H1 (cell line): ENCODE measurements at regions not wholly inside any gene's neighbourhood (a gene's known extent, or its start where the extent isn't known, plus 50 kb on each side); places are given as distances from the start of the nearest gene placed in this dataset.

ENCODE experiments used
- CTCF ChIA-PET: fragments of 300-600 bp; sonication (Branson Sonifier 250); formaldehyde crosslinking; loops from one replicate; lab custom pipeline; 2021; ENCODE audit not compliant: partially characterized antibody; lab: Charles Lee
- POLR2A ChIA-PET: fragments of 300-600 bp; sonication (Branson Sonifier 250); formaldehyde crosslinking; loops from one replicate; lab custom pipeline; 2021; ENCODE audit warnings: inconsistent platforms; ENCODE audit not compliant: partially characterized antibody; lab: Charles Lee
- DNase-seq, 2 experiments: peaks; one replicate each; pipeline versions ENCODE4 v3.0.0 to v3.0.0-alpha.2; 2010 to 2022; ENCODE audit warnings: low spot score in 2 of 2, low read depth in 1 of 2, mixed read lengths in 1 of 2
- FAIRE-seq: peaks from 2 replicates; lab custom pipeline; 2011; peaks lifted over from hg19 to GRCh38; lab: Jason Lieb, UNC
- H2AFZ ChIP-seq: 2 replicates; pipeline ENCODE4 v1.8.1; 2012; ENCODE audit warnings: low read length, inconsistent platforms
- H2AK5ac ChIP-seq: 2 replicates; pipeline ENCODE4 v1.6.1; 2013; ENCODE audit warnings: low read depth, low read length
- H2BK120ac ChIP-seq: replicated peaks from 2 replicates; pipeline ENCODE3; 2013; ENCODE audit warnings: low read depth, low read length, inconsistent platforms
- H2BK12ac ChIP-seq: 2 replicates; pipeline ENCODE4 v1.6.1; 2013; ENCODE audit warnings: low read depth, low read length
- H2BK15ac ChIP-seq: 2 replicates; pipeline ENCODE4 v1.6.1; 2013; ENCODE audit warnings: low read length
- H2BK20ac ChIP-seq: 2 replicates; pipeline ENCODE4 v1.6.1; 2013; ENCODE audit warnings: low read length
- H2BK5ac ChIP-seq: 2 replicates; pipeline ENCODE4 v1.6.1; 2013; ENCODE audit warnings: low read depth, low read length
- H3K14ac ChIP-seq: 2 replicates; pipeline ENCODE4 v1.6.1; 2013; ENCODE audit warnings: inconsistent platforms; ENCODE audit not compliant: insufficient read length
- H3K18ac ChIP-seq: 2 replicates; pipeline ENCODE4 v1.6.1; 2013; ENCODE audit warnings: low read length; ENCODE audit errors: extremely low read depth
- H3K23ac ChIP-seq: 2 replicates; pipeline ENCODE4 v1.6.1; 2013; ENCODE audit warnings: inconsistent platforms; ENCODE audit not compliant: insufficient read length
- H3K23me2 ChIP-seq: 2 replicates; pipeline ENCODE4 v1.6.1; 2013; ENCODE audit warnings: low read depth, low read length
- H3K27ac ChIP-seq: 2 replicates; pipeline ENCODE4 v1.6.1; 2011; ENCODE audit warnings: low read depth, low read length, inconsistent platforms
- H3K27me3 ChIP-seq, 4 experiments: replicated peaks in 1 of 4; 1 replicate in 1 of 4; 2 replicates in 3 of 4; pipeline versions ENCODE4 v1.6.1 to v1.8.1; 2011 to 2013; ENCODE audit warnings: low read length in 3 of 4, mild to moderate bottlenecking in 3 of 4, inconsistent platforms in 2 of 4, mixed read lengths in 2 of 4, moderate library complexity in 1 of 4; ENCODE audit not compliant: control insufficient read depth in 3 of 4, insufficient read depth in 3 of 4; ENCODE audit errors: extremely low read depth in 1 of 4
- H3K36me3 ChIP-seq, 4 experiments: 2 replicates each; pipeline versions ENCODE4 v1.6.1 to v1.8.1; 2011 to 2013; ENCODE audit warnings: mild to moderate bottlenecking in 4 of 4, low read length in 3 of 4, moderate library complexity in 2 of 4, control low read depth in 1 of 4, inconsistent platforms in 1 of 4; ENCODE audit not compliant: insufficient read depth in 4 of 4, control insufficient read depth in 2 of 4
- H3K4ac ChIP-seq: replicated peaks from 2 replicates; pipeline ENCODE3; 2013; ENCODE audit warnings: low read length, low read depth, mixed read lengths, inconsistent platforms; ENCODE audit not compliant: insufficient read length
- H3K4me1 ChIP-seq, 4 experiments: replicated peaks in 1 of 4; 1 replicate in 1 of 4; 2 replicates in 3 of 4; pipeline versions ENCODE4 v1.6.1 to v1.8.1; 2011 to 2013; ENCODE audit warnings: low read length in 3 of 4, inconsistent platforms in 2 of 4, mixed read lengths in 1 of 4; ENCODE audit not compliant: insufficient read depth in 4 of 4, control insufficient read depth in 3 of 4
- H3K4me2 ChIP-seq, 2 experiments: 2 replicates each; pipeline versions ENCODE4 v1.6.1 to v1.8.1; 2011 to 2013; ENCODE audit warnings: low read depth in 2 of 2, low read length in 2 of 2, control low read depth in 1 of 2, inconsistent platforms in 1 of 2, mild to moderate bottlenecking in 1 of 2; ENCODE audit not compliant: insufficient read depth in 1 of 2
- H3K4me3 ChIP-seq, 4 experiments: fragments of 200-600, 300-600 bp in 1 of 4; sonication (generic), shearing (Covaris generic), sonication (Bioruptor Twin) in 1 of 4; 2 replicates each; pipeline versions ENCODE4 v1.5.1 to v1.8.1; 2011 to 2016; ENCODE audit warnings: low read length in 4 of 4, low read depth in 3 of 4, control low read depth in 2 of 4, inconsistent platforms in 2 of 4, mild to moderate bottlenecking in 2 of 4, mixed read lengths in 1 of 4, moderate library complexity in 1 of 4; ENCODE audit not compliant: insufficient read depth in 2 of 4; ENCODE audit errors: extremely low read depth in 1 of 4
- H3K56ac ChIP-seq: replicated peaks from 2 replicates; pipeline ENCODE3; 2013; ENCODE audit warnings: low read depth, mild to moderate bottlenecking, mixed read lengths, low read length, inconsistent platforms; ENCODE audit not compliant: insufficient read length
- H3K79me1 ChIP-seq: 2 replicates; pipeline ENCODE4 v1.6.1; 2013; ENCODE audit warnings: low read depth, low read length, control low read depth
- H3K79me2 ChIP-seq, 2 experiments: 2 replicates each; pipeline versions ENCODE4 v1.6.1 to v1.8.1; 2012 to 2013; ENCODE audit warnings: low read length in 2 of 2, mild to moderate bottlenecking in 2 of 2, inconsistent platforms in 1 of 2; ENCODE audit not compliant: insufficient read depth in 2 of 2, control insufficient read depth in 1 of 2
- H3K9ac ChIP-seq, 4 experiments: replicated peaks in 1 of 4; 1 replicate in 1 of 4; 2 replicates in 3 of 4; pipeline versions ENCODE4 v1.6.1 to v1.8.1; 2011 to 2013; ENCODE audit warnings: low read depth in 3 of 4, low read length in 3 of 4, control low read depth in 2 of 4, mild to moderate bottlenecking in 2 of 4, moderate library complexity in 2 of 4, inconsistent platforms in 1 of 4; ENCODE audit errors: extremely low read depth in 1 of 4
- H3K9me3 ChIP-seq, 2 experiments: 2 replicates each; pipeline versions ENCODE4 v1.6.1 to v1.8.1; 2012 to 2013; ENCODE audit warnings: mild to moderate bottlenecking in 2 of 2, moderate library complexity in 2 of 2, control low read depth in 1 of 2, inconsistent platforms in 1 of 2, low read depth in 1 of 2, low read length in 1 of 2, mixed read lengths in 1 of 2; ENCODE audit not compliant: insufficient read depth in 2 of 2
- H4K20me1 ChIP-seq, 2 experiments: replicated peaks in 1 of 2; 2 replicates each; pipeline versions ENCODE3 to v1.8.1; 2011 to 2013; ENCODE audit warnings: inconsistent platforms in 2 of 2, low read length in 2 of 2, mild to moderate bottlenecking in 1 of 2; ENCODE audit not compliant: insufficient read depth in 2 of 2, control insufficient read depth in 1 of 2
- H4K5ac ChIP-seq: 2 replicates; pipeline ENCODE4 v1.6.1; 2013; ENCODE audit warnings: low read length, low read depth, mixed read lengths, inconsistent platforms; ENCODE audit not compliant: insufficient read length
- H4K8ac ChIP-seq: 2 replicates; pipeline ENCODE4 v1.8.0; 2013; ENCODE audit warnings: mild to moderate bottlenecking, moderate library complexity, low read length, inconsistent platforms; ENCODE audit not compliant: insufficient read depth; ENCODE audit errors: extremely low read depth
- H4K91ac ChIP-seq: replicated peaks from 2 replicates; pipeline ENCODE3; 2013; ENCODE audit warnings: low read length, mixed read lengths, inconsistent platforms; ENCODE audit not compliant: insufficient read length
- CBX5 ChIP-seq: fragments of 300-800, 300-1000 bp; sonication (generic); IDR thresholded peaks from 2 replicates; pipeline ENCODE4 v1.7.1; 2016; ENCODE audit warnings: antibody characterized with exemption, low read length, low read depth
- CEBPB ChIP-seq: IDR thresholded peaks from 2 replicates; pipeline ENCODE4 v1.6.1; 2012; ENCODE audit warnings: low read depth, low read length
- CTBP2 ChIP-seq: IDR thresholded peaks from 2 replicates; pipeline ENCODE4 v1.7.0; 2011; ENCODE audit warnings: borderline replicate concordance, mild to moderate bottlenecking, moderate library complexity, mixed read lengths, low read length; ENCODE audit not compliant: insufficient read depth, insufficient read length
- E2F6 ChIP-seq: IDR thresholded peaks from 2 replicates; pipeline ENCODE4 v1.6.1; 2012; ENCODE audit warnings: inconsistent platforms
- GABPA ChIP-seq: IDR thresholded peaks from 2 replicates; pipeline ENCODE4 v1.6.1; 2011; ENCODE audit warnings: mild to moderate bottlenecking, low read length, moderate library complexity, borderline replicate concordance; ENCODE audit not compliant: insufficient read depth
- KDM4A ChIP-seq: IDR thresholded peaks from one replicate; pipeline ENCODE4 v1.7.1; 2012; ENCODE audit warnings: low read depth, mild to moderate bottlenecking, moderate library complexity, low read length, inconsistent platforms; ENCODE audit not compliant: severe bottlenecking
- KDM5A ChIP-seq: fragments of 200-600 bp; IDR thresholded peaks from 2 replicates; pipeline ENCODE4 v1.7.1; 2012; ENCODE audit warnings: mild to moderate bottlenecking, low read length, inconsistent platforms, mixed read lengths
- NRF1 ChIP-seq: IDR thresholded peaks from 2 replicates; pipeline ENCODE4 v1.6.1; 2011; ENCODE audit warnings: mild to moderate bottlenecking, low read depth, low read length, improper control_type of control experiment
- POLR2A ChIP-seq, 2 experiments: IDR thresholded peaks; 1 replicate in 1 of 2; 2 replicates in 1 of 2; pipeline ENCODE4 v1.6.1; 2011; ENCODE audit warnings: low read depth in 2 of 2, low read length in 2 of 2, mild to moderate bottlenecking in 2 of 2; ENCODE audit errors: control extremely low read depth in 1 of 2
- RFX5 ChIP-seq: IDR thresholded peaks from 2 replicates; pipeline ENCODE4 v1.6.1; 2011; ENCODE audit warnings: low read depth, low read length, improper control_type of control experiment, borderline replicate concordance
- SAP30 ChIP-seq: fragments of 300-600 bp; sonication (generic); IDR thresholded peaks from 2 replicates; pipeline ENCODE4 v1.7.1; 2012; ENCODE audit warnings: low read length, moderate library complexity, mild to moderate bottlenecking, inconsistent platforms; ENCODE audit not compliant: insufficient read depth, insufficient replicate concordance
- SIX5 ChIP-seq: IDR thresholded peaks from 2 replicates; pipeline ENCODE4 v1.6.1; 2011; ENCODE audit warnings: mild to moderate bottlenecking, low read depth, low read length
- SP4 ChIP-seq: IDR thresholded peaks from 2 replicates; pipeline ENCODE4 v1.6.1; 2012; ENCODE audit warnings: low read length, inconsistent platforms
- SUZ12 ChIP-seq: fragments of 200-600 bp; sonication (generic); IDR thresholded peaks from 2 replicates; pipeline ENCODE4 v1.6.1; 2012; ENCODE audit warnings: mild to moderate bottlenecking, inconsistent platforms, low read length, moderate library complexity, mixed read lengths
- TEAD4 ChIP-seq: IDR thresholded peaks from 2 replicates; pipeline ENCODE4 v1.6.1; 2012; ENCODE audit warnings: low read depth, low read length, inconsistent platforms, mixed read lengths
- YY1 ChIP-seq: IDR thresholded peaks from 2 replicates; pipeline ENCODE4 v1.6.1; 2011; ENCODE audit warnings: low read depth, mild to moderate bottlenecking, low read length
- WGBS, 2 experiments: shearing (Covaris generic) in 1 of 2; methylation state at CpG; one replicate each; pipeline versions ENCODE4 v1.1.6 to v1.1.7; 2013 to 2015; ENCODE audit warnings: low lambda C conversion rate in 2 of 2, mixed read lengths in 2 of 2, inconsistent platforms in 1 of 2, low coverage in 1 of 2, missing lambda C conversion rate in 1 of 2; ENCODE audit not compliant: insufficient replicate concordance in 2 of 2, insufficient coverage in 1 of 2, insufficient read length in 1 of 2; ENCODE audit errors: extremely low coverage in 1 of 2, missing lambda C conversion rate in 1 of 2; 5-methylcytosine and 5-hydroxymethylcytosine counted together

GRCh38 chr2:145080426-145080825 is 560.5 kb upstream of the ZEB2 start:
- Histone ChIP-seq H2BK12ac (no peak overlapping the region), H4K8ac (no peak overlapping the region), H2AFZ (no peak overlapping the region), H3K36me3 (no peaks in the 10 kb centered on the region), H3K79me2 (no peaks in the 10 kb centered on the region), H3K9me3 (no peaks in the 10 kb centered on the region), H3K14ac (no peak overlapping the region), H3K4ac (no peak overlapping the region), H2BK15ac (no peak overlapping the region), H2BK20ac (no peak overlapping the region), H3K4me2 (no peak overlapping the region), H3K23me2 (no peaks in the 10 kb centered on the region; the same call in 1 of the 2 replicates), H2BK120ac (no peak overlapping the region), H3K27me3 (no peaks in the 10 kb centered on the region), H4K20me1 (no peaks in the 10 kb centered on the region), H3K4me3 (no peak overlapping the region), H4K5ac (no peak overlapping the region), H4K91ac (no peak overlapping the region), H3K18ac (no peak overlapping the region), H3K56ac (no peak overlapping the region), H3K9ac (no peak overlapping the region), H3K27ac (no peak overlapping the region), H2AK5ac (no peak overlapping the region), H2BK5ac (no peak overlapping the region), H3K4me1 (no peaks in the 10 kb centered on the region), H3K23ac (no peak overlapping the region), H3K79me1 (no peaks in the 10 kb centered on the region)
- DNase-seq (no peak), FAIRE-seq (no peak)
- ChIA-PET CTCF (no interaction called here), POLR2A (no interaction called here)
- WGBS, 2 experiments, result 90% methylated on average over 1 of the region's 1 CpG; no CpG with 5 or more reads in 1 of the 2 experiments
- no peak for TF ChIP-seq E2F6
- no peak for TF ChIP-seq GABPA
- TF ChIP-seq NRF1, result no peak
- no peak for TF ChIP-seq KDM4A
- TF ChIP-seq POLR2A (IDR thresholded peaks at IDR 0.05; ENCODE audit: control extremely low read depth in 1 of 2, low read depth in 2 of 2, low read length in 2 of 2), result no peak
- TF ChIP-seq YY1, result no peak
- no peak for TF ChIP-seq SUZ12
- TF ChIP-seq KDM5A, result no peak
- no peak for TF ChIP-seq CBX5
- no peak for TF ChIP-seq TEAD4
- TF ChIP-seq SP4, result no peak
- no peak for TF ChIP-seq CEBPB
- no peak for TF ChIP-seq SAP30
- TF ChIP-seq SIX5, result no peak
- TF ChIP-seq RFX5, result no peak
- no peak for TF ChIP-seq CTBP2
